GM19468 (cell line): ENCODE measurements at regions not wholly inside any gene's neighbourhood (a gene's known extent, or its start where the extent isn't known, plus 50 kb on each side); places are given as distances from the start of the nearest gene placed in this dataset.
A peak's percentile ranks its signal among the peaks of the same experiment; 100 is the strongest.
"Not testable (repeated sequence)": the region's sequence is repeated elsewhere in the genome, so short reads cannot be mapped to it uniquely, and the experiment has no call there.

Source experiments
- ATAC-seq: cut with Tn5 transposase; IDR thresholded peaks from one replicate; pipeline ENCODE4 v1.9.1; 2021; ENCODE audit warnings: mild to moderate bottlenecking, moderate library complexity, moderate number of reproducible peaks; ENCODE audit not compliant: unreplicated experiment; ENCODE audit errors: extremely low read depth

DNA sequence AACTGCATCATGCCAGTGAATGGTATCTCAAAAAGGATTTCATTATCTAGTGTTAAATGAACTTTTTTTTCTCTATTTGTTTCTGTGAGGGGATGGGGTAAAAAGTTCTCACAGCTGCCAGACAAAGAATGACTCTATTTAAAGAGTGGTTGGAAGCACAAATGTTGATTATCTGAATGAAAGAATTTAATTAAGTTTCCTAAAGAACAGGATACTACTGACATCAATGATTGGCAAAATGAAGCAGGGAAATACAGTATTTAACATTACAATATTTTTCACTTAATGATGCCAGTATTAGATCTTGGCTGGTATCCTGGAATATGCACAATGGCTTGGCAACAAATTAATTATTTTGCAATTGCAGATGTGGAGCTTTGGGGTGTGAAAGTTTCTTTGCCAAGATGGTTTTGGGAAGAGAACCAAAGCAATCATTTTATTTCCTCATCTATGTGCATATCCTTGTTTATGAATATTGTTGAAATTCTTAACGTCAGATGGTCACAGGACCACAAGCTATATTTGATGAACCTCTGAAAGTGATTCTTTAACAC is 336.8 kb downstream of the ARL4A start:
- no peak for ATAC-seq

DNA sequence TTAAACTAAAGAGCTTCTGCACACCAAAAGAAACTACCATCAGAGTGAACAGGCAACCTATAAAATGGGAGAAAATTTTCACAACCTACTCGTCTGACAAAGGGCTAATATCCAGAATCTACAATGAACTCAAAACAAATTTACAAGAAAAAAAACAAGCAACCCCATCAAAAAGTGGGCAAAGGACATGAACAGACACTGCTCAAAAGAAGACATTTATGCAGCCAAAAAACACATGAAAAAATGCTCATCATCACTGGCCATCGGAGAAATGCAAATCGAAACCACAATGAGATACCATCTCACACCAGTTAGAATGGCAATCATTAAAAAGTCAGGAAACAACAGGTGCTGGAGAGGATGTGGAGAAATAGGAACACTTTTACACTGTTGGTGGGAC is 337.6 kb downstream of the ARL4A start:
- not testable (repeated sequence) for ATAC-seq

DNA sequence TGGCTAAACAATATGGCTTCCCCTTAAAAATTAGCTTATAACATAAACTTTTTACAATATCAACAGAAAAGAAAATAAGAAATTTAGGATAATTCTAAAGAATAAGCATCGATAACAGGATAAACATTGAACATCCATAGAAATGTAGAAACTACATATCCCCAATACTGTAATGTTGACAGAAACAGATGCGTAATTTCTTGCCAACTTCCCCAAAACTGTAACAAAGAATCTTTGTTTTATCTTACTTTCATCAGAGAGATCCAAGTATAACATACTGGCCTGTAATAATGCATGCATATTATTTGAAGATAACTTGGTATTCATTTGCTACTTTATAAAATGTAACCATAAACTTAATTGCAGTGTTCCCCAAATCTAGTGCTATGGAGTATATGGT is 339.9 kb downstream of the ARL4A start:
- no peak for ATAC-seq

DNA sequence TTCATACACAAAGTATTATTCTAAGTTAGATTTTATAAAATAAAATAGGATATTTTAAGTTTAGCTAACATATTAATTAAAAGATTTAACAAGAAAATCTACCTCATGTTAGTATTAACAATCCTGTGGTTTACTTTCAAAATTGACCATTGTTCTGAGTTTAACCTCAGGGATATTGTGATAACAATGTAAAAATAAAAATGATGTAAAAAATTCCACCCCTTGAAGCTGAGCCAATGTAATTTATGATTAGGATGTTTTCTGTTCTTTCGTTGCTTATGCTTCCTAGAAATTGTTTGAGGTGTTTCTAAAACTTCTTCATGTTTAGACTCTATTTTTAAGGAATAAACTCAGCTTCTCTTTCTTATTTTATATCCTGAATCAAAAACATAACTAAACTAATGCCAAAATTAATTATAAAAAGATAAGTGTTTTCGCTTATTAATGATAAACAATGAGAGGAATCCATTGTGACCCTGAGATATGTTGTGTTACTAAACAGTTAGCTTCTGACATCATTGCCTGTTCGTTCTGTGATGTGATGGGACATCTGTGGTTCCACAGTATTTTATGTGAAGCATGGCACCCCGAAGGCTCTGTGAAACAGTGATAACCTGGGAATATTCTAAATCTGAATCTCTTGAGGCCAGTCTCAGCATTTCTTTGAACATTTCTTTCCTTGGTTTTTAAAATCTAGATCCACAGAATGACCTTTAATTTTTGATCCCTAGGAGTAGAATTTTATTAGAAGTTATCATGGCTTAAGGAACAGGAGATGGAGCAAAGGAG is 340.8 kb downstream of the ARL4A start:
- ATAC-seq: no peak

DNA sequence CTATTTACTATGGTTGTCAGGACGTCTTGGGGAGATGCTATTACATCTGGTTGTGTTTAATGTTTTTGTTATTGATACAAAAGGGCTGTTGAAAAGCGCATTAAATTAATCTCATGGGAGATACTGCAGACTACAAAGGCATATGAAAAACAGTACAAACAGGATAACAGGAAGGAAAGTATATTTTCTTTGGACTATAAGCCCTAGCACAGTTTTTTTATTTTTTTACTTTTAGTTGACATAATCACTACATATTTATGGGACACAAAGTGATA is 341.3 kb downstream of the ARL4A start:
- ATAC-seq: no peak

DNA sequence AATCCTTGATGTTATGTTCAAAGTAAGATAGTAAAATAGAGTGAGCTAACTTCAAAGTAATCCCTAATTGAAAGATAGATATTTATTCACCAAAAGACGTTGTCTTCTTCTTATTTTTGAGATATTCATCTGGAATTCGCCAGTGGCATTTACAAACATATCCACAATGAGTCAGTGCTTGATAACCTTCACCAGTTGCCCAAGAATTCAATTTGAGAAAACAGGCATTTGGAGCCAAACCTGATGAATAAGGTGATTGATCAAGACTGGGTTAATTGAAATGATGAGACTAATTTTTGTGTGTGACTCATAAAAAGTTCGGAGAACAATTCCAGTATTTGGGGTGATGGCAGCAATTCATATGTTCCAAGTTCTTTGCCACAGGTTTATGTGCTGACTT is 344.0 kb downstream of the ARL4A start:
- no peak for ATAC-seq

DNA sequence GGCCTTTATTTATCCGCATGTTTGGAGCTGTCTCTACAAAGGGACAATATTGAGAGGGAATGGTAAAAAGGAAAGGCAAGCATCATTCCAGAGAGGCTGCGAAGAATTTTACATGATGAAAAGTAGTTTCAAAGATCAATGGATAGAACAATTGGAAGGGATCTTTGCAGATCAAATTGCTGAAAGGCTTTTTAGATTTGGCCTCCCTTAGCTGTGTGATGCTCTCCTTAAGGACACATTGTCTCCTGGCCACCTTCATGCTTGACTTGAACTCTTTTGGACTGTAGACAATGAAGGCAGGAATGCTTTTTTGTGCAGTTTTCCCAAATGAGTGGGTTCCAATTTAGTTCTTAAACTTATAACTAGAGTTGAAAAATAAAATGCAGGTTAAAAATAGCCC is 344.7 kb downstream of the ARL4A start:
- no peak for ATAC-seq

DNA sequence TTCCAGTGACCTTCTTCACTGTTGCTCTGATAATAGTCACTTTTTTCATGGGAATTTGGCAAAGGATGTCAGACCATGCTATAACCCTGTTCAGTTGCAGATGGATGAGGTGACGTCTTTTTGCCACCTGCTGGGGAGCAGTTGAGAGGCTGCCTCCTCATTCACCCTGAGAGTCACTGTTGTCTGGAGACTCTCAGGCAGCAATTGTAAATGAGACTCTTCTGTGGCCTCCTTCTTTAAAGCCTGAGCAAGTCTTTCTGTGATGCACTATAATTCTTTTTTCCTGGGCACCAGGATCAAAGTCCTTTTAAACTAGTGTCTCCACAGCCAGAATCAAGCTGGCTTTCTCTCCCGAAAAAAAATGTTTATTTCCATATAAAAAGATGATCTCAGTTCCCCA is 345.1 kb downstream of the ARL4A start:
- no peak for ATAC-seq

DNA sequence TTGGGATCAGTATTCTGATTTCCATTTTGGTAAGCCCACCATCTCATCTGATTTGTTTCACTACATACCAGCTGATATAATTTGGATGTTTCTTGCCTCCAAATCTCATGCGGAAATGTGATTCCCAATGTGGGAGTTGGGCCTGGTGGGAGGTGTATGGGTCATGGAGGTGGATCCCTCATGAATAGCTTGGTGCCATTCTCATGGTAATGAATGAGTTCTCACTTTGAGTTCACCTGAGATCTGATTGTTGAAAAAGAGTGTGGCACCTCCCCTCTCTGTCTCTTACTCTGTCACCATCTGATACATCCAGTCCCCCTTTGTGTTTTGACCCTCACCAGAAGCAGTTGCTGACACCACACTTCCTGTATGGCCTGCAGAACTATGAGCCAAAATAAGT is 347.3 kb downstream of the ARL4A start:
- ATAC-seq: no peak

DNA sequence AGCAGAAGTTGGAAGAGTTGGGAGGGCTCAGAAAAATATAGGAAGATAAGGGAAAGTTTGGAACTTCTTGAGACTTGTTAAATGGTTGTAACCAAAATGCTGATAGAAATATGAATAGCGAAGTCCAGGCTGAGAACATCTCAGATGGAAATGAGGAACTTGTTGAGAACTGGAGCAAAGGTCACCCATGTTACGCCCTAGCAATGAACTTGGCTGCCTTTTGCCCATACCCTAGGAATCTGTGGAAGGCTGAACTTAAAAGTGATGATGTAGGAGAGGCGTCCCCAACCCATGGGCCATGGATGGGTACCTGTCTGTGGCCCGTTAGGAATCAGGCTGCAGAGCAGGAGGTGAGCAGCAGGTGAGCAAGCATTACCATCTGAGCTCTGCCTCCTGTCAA is 347.8 kb downstream of the ARL4A start:
- ATAC-seq: no peak

DNA sequence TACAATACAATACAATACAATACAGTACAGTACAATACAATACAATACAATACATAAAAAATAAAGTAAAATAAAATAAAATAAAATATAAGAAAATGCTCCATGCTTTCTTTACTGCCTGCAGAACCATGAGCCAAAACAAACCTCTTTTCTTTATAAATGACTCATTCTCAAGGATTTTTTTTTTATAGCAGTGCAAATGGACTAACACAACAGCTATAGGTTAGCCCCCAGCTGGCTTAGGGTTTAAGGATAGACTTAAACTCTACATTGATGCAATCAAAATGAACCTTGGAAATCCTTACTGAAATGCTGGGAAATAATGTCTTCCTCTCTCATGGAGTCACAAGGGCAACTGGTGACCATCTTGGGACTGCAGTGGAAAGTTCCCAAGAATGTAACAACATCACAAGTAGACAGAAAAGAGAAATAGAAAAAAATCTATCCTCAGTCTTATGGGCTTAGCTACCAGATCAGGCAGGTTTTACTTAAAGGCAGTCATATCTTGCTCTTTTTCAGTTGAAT is 348.9 kb downstream of the ARL4A start:
- ATAC-seq: no peak

DNA sequence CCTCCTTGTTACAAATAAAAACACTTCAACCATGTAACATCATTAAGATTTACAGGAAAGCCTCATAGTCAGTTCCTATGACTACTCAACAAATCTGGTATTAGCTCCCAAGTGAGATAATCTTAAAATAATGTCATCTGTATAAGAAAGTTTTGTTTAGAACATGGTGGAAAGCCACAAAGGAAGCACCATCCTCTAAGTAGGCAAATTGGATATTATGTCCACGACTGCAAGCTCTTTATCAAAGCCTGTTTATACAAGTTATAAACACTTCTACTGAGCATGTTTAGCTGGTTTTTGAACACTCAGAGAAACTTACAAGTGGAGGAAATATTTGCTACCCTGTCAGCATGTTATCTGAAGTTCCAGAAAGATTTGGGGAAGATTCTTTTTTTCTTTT is 349.8 kb downstream of the ARL4A start:
- ATAC-seq: no peak

DNA sequence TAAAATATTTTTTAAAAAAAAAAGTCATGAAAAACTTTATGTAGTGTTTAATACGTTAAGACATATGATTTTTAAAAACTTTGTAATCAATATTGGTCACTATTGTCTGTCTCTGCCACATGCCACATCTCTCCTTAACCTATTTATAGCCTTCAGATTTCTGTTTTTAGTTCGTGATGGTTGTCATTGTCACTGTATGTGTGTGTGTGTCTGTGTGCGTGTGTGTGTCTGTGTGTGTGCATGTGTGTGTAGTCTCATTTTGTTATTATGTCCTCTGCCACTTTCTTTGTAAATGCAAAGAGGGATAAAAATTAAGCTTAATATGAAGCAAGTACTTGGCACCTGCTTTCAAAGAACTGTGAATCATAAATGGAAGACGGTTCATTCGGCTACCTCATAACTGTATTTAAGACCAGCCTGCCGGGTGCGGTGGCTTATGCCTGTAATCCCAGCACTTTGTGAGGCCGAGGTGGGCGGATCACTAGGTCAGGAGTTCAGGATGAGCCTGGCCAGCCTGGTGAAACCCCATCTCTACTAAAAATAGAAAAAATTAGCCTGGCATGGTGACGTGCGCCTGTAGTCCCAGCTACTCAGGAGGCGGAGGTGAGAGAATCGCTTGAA is 354.0 kb downstream of the ARL4A start:
- ATAC-seq: no peak

DNA sequence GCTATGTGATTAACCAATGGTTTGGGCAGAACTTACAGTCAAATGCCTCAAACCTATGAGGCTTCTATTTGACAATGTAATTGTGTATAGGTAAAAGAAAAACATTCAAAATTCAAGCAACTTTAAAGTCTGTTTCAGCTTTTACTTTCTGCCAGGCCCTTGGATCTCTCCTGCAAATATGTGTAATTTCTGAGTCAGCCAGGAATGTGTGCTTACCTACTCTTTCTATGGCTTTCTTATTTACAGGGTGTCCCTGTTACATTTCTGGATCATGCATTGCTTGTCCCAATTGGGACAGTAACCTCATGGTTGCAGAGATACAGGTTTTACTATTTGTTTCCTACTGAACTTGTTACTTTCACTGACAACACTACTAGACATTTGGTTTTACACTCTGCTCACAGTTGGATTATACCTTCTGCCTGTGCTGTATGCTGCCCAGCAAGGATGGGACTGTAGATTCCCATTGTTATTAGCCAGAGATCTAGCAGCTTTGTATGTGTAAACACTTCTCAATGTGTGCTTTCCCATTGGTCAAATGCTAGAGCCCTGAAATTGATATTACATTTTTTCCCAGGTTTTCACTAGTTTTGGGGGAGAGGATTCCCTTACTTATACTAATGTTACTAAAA is 355.3 kb downstream of the ARL4A start:
- ATAC-seq: no peak

DNA sequence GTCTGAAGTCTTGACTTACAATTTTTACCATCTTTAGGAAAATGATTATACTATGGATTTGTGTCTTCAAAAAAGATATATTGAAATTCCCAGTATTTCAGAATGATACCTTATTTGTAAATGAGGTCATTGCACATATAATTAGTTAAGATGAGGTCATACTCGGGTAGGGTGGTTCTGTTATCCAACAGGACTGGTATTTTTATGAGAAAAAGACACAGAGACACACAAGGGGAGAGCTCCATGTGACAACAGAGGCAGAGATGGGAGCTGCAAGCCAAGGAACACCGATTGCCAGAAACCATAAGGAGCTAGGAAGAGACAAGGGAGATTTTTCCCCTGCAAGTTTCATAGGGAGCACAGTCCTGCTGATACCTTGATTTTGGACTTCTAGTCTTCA is 356.9 kb downstream of the ARL4A start:
- no peak for ATAC-seq

DNA sequence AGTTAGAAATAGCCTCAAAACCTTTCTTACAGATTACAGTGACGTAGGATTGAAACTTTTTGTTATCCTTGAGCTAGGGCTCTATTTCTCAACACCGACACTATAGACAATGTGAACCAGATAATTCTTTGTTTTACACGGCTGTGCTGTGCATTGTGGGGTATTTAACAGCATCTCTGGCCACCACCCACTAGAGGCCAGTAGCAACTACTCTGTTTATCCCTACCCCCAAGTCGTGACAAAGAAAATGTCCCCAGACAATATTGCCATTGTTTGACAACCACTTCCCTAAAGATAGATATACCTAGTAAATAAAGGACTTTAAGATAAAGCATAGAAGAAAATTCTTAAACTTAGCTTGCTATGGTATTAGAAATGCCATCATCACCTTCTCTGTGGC is 359.6 kb downstream of the ARL4A start:
- no peak for ATAC-seq

DNA sequence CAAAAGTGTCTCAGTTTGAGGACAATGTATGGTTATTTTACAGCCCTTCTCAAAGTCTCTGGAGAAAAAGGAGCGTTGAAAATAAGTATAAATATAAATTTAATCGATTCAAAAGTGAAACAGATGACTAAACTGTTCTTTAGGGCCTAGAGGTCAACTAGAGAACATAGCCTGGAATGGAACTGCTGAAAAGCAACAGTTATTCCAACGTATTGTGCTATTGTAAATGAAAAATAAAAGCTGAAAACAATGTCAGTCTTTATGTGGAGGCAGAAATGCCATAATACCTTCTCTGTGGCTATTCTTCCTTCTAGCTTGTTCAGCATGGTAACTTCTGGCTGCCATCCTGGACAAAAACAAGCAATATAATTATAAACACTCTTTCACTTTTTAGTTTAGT is 362.5 kb downstream of the ARL4A start:
- no peak for ATAC-seq

DNA sequence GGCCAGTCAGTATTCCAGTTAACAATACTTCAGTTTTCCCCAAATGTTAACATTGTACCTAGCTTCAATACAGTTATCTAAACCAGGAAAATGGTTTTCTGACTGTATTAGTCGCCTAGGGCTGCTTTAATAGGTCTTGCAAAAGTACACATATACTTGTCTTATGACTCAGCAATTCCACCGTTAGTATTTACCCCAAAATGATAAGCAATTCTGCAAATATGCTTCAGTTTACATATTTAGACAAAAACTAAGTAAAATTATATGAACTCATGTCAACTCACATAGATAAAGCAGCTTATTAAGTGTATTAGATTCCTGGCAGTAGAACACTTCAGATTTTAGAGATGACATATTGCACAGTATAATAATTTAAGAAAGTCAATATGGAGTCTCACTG is 363.3 kb downstream of the ARL4A start:
- no peak for ATAC-seq

DNA sequence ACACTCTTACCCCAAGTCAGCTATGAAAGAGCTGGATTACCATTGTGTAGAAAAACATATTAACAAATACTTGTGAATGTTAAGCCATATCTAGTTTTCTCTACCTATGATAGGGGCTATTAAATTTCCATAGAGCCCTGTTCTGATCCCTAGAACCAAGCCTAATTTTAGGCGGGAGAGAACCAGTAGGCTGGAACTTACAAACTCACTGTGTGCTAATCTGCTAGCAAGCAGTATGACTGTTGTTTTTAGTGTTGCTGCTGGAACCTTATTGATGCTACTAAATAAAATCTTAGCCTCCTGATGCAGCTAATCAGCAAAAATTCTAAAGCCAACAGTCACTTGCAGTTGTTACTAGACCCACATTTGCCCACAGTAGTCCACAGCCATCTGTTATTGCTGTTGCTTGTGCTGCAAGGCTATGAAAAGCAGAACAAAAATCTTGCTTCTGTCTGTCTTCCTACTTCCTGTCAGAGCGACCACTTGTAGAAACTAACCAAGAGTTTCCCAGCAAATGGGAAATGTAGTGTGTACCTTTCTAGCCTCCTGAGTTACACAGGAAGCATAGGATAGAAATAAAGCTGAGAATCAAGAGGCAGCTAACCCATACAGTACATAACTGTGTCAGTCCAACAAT is 368.4 kb downstream of the ARL4A start:
- no peak for ATAC-seq

DNA sequence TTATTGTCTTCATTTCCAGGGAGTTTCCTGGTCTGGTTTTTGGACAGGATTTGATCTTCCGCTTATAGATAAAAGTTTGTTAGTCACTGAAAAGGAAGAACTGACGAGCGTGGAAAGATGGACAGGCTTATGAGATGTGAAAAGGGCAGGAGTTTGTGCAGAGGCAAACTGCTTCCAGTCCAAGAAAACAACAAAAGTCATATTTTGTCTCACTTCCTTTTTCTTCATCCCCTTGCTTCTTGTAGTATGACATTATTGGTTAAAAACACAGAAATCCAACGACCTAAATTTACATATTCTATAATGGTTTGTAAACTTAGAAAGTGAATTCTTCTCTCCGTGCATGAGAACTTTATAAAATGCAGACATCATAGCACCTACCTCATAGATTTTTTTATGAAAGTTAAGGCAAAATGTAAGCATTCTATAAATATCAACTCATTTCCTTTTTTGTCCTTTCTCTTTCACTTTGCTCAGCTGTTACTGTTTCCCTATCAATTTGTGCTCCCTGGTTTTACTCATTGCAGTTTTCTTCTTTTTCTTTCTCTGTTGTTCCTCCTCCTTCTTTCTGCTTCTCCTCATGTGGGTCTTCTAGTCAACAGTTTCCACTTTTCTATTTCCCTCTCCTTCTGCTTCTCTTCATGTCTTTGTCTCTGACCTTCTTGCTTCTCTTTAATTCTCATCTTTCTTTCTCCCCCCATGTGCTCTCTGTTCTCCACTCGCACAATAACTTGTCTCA is 370.2 kb downstream of the ARL4A start:
- peak; percentile 87 for ATAC-seq
